HEK293 (cell line): ENCODE measurements at regions not wholly inside any gene's neighbourhood (a gene's known extent, or its start where the extent isn't known, plus 50 kb on each side); places are given as distances from the start of the nearest gene placed in this dataset.
"Not testable (repeated sequence)": the region's sequence is repeated elsewhere in the genome, so short reads cannot be mapped to it uniquely, and the experiment has no call there.

Source experiments
- ZBTB1 ChIP-seq: fragments of 450-650 bp; formaldehyde crosslinking; IDR thresholded peaks from 2 replicates; pipeline ENCODE4 v1.5.1; 2016; ENCODE audit warnings: missing biosample characterization, missing genetic modification characterization
- ZNF146 ChIP-seq: fragments of 450-650 bp; formaldehyde crosslinking; IDR thresholded peaks from 2 replicates; pipeline ENCODE4 v1.5.1; 2016; ENCODE audit warnings: missing biosample characterization, missing genetic modification characterization
- ZNF610 ChIP-seq: fragments of 450-650 bp; formaldehyde crosslinking; IDR thresholded peaks from 2 replicates; pipeline ENCODE4 v1.5.1; 2016; ENCODE audit warnings: missing biosample characterization, missing genetic modification characterization, borderline replicate concordance
- TF ChIP-seq, protein P1 (sequence below): fragments of 450-650 bp; formaldehyde crosslinking; IDR thresholded peaks from 2 replicates; pipeline ENCODE4 v1.5.1; 2017; ENCODE audit warnings: missing biosample characterization, mild to moderate bottlenecking, missing genetic modification characterization, moderate library complexity

- TF ChIP-seq ZNF146, ZBTB1, ZNF610 (tag by site-specific recombination): not testable (repeated sequence)
- TF ChIP-seq, protein P1, sequence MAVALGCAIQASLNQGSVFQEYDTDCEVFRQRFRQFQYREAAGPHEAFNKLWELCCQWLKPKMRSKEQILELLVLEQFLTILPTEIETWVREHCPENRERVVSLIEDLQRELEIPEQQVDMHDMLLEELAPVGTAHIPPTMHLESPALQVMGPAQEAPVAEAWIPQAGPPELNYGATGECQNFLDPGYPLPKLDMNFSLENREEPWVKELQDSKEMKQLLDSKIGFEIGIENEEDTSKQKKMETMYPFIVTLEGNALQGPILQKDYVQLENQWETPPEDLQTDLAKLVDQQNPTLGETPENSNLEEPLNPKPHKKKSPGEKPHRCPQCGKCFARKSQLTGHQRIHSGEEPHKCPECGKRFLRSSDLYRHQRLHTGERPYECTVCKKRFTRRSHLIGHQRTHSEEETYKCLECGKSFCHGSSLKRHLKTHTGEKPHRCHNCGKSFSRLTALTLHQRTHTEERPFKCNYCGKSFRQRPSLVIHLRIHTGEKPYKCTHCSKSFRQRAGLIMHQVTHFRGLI = not testable (repeated sequence)
Observed at GRCh38 chr12:27857006-27857405, 77.0 kb upstream of the MANSC4 start.
